GM18499 (cell line): ENCODE measurements at regions not wholly inside any gene's neighbourhood (a gene's known extent, or its start where the extent isn't known, plus 50 kb on each side); places are given as distances from the start of the nearest gene placed in this dataset.
"Not testable (repeated sequence)": the region's sequence is repeated elsewhere in the genome, so short reads cannot be mapped to it uniquely, and the experiment has no call there.

Experiments used
- ATAC-seq: cut with Tn5 transposase; IDR thresholded peaks from one replicate; pipeline ENCODE4 v1.9.1; 2021; ENCODE audit warnings: moderate number of reproducible peaks; ENCODE audit not compliant: insufficient read depth, unreplicated experiment

GRCh38 chr4:130034876-130035275, 938.9 kb downstream of the C4orf33 start:
- no peak for ATAC-seq

- no peak for ATAC-seq
These were observed 939.4 kb downstream of the C4orf33 start for GRCh38 chr4:130035391-130035790.

GRCh38 chr4:130037866-130038265, 941.9 kb downstream of the C4orf33 start:
- not testable (repeated sequence) for ATAC-seq

- not testable (repeated sequence) for ATAC-seq
These were observed 942.6 kb downstream of the C4orf33 start for GRCh38 chr4:130038540-130038939.

DNA sequence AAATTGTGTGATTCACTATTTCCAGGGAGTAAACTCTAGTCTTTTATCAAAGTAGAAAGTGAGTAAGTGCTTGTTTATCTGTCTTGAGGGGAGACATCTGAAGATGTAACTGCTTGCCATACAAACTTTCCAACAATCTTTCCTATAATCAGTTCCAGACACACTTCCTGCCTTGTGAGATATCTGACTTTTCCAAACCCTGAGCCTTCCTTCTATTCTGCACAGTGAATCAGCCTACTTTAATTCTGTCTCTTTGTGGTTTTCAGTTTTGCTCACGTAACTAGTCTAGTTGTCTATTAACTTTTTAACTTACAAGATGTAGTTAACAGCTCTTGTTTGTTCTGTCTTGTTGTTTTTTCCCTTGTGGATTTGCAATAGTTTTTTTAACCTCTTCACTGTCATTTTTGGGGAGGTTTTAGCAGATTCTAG, 947.8 kb downstream of the C4orf33 start:
- peak; percentile 84 for ATAC-seq

DNA sequence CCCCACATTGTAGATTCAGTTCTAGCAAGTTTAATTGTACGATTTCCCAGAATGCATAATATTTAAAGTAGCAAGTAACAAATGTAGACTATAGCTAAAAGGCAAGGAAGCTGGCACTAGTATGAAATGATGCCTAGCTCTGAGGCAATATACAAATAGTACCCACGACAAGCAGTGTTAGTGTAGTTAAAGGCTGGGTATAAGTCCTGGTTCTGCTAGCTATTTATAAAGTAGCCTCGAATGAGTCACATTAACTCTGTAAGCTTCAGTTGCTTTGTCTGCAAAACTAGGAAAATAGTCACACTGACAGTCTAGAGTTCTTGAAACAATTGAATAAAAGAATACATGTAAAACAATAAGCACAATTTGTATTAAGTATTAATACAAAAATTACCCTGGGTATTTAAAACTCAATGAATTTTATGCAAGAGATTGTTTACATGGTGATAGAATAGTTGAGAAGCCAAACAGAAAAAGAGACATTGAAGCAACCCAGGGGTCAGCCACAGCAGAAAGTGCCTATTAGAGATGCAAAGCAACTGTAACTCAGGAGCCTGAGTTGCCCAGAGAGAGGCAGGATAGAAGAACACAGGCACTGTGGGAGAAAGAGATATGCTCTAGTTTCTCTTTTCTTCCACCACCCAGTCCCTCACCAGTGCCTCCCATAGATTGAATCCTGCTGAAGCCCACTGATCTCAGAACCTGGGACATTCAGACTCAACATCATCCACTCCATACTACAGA, 949.0 kb downstream of the C4orf33 start:
- ATAC-seq, result no peak

DNA sequence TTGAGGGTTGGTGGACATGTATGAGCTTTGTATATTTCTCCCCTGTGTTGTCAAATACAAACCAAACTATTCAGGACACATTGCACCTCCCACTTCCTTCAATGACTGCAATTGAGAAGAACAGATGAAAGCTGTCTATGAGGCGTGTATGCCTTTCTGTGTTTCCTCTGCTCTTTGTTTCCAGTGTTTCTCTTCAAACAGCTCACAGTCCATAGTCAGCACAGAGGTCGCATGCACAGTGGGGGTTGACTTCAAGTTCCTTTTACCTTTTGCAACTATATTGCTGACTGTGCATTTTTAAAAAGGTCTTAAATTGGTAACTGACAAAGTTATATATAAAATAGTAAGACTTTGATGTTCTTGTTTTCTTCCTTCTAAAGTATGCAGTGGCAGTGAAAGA, 957.8 kb downstream of the C4orf33 start:
- no peak for ATAC-seq

DNA sequence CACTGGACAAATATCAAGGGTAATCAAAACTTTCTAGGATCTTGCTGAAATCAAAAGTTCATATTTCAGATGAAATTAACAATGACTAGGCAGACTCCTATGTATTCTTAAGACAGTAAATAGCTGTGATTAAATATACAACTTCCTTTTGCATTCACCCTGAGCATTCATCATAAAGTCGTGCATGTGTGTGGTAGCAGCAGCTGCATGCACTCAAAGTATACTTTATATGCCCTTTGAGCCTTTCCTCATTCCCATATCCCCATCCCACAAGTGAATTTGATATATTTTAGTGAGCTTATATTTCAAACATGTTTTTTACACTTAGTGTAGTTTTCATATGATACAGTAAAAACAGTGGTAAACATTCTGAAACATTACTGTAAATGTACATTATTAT, 959.0 kb downstream of the C4orf33 start:
- ATAC-seq, result no peak

GRCh38 chr4:130056286-130056685, 960.3 kb downstream of the C4orf33 start:
- no peak for ATAC-seq

DNA sequence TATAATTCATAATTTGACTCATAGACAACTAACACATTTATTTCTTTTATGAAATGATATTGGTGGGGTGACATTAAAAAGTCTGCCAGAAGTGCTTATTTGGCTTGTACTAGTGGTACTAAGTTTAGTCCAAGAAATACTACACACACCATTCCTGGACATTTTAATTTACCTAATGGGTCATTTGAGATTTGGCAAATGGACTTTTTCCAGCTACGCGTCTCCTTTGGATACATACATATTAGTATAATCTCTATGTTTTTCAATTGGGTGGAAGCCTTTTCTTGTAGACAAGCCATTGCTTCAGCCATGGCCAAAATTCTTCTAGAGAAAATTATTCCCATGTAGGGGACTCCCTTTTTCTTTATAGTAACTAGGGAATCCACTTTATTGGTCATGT, 968.5 kb downstream of the C4orf33 start:
- ATAC-seq, result no peak

DNA sequence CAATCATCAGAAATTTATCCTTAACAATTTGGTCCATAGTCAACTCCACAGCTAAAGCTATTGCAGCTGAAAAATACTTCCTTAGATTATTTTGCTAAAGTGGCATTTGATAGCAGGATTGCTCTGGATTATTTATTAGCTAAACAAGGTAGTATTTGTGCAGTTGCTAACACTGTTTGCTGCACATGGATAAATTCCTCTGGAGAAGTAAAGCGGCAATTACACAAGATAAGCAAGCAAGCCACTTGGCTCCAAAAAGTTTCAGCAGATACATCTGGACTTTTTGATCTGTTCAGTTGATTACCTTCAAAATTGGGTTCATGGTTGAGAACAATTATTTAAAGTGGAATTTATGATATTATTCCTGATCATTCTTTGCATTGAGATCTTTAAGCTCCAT, 971.5 kb downstream of the C4orf33 start:
- ATAC-seq, result no peak

- no peak for ATAC-seq
These were observed 972.1 kb downstream of the C4orf33 start for GRCh38 chr4:130068072-130068471.

GRCh38 chr4:130071746-130072145, 975.8 kb downstream of the C4orf33 start:
- no peak for ATAC-seq

GRCh38 chr4:130073145-130073790, 977.3 kb downstream of the C4orf33 start:
- no peak for ATAC-seq

GRCh38 chr4:130074096-130074495, 978.1 kb downstream of the C4orf33 start:
- no peak for ATAC-seq

DNA sequence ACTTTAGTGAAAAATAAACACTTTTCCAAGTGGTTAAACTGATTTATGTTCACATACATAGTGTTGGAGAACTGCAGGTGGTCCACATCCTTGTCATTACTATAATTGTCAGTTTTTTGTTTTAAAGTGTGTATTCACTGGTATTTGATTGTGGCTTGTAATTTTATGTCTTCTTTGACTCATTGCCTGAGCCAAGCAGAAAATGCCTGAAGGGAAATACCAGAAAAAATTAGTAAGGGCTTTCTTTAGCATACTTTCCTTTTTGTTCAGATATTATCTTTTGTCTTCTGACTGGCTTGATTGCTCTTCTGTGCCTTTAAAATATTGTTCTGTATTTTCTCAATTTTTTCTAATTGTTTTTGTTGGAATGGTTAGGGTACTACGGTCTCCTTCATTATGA, 981.3 kb downstream of the C4orf33 start:
- ATAC-seq, result no peak

- not testable (repeated sequence) for ATAC-seq
These were observed 983.1 kb downstream of the C4orf33 start for GRCh38 chr4:130079027-130079426.

DNA sequence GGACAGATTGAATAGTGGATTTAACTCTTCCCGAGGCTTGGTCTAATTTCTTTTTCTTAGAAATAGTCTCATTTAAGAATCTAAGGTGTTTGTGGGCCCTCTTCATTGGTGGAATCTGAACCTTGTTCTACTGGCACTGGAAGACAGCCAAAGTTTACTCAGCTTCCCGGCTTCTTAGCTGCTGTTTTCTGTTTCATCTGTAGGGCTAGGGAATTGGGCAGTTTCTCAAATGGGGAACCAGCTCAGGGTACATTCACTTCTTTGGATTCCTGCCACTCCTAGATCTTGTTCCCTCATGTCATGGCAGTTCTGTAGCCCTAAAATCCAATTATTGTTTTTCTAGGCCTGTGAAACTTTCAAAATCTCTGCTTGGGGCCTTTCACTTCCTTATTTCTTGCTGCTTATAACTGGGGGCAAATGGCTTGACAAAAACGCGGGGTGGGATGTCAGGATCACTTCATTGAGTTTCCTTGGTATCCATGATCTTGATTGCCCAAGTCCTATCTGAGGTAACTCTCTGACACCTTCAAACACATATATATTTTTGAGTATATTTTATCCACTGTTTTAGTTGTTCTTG, 985.0 kb downstream of the C4orf33 start:
- no peak for ATAC-seq

GRCh38 chr4:130090427-130090826, 994.5 kb downstream of the C4orf33 start:
- no peak for ATAC-seq

DNA sequence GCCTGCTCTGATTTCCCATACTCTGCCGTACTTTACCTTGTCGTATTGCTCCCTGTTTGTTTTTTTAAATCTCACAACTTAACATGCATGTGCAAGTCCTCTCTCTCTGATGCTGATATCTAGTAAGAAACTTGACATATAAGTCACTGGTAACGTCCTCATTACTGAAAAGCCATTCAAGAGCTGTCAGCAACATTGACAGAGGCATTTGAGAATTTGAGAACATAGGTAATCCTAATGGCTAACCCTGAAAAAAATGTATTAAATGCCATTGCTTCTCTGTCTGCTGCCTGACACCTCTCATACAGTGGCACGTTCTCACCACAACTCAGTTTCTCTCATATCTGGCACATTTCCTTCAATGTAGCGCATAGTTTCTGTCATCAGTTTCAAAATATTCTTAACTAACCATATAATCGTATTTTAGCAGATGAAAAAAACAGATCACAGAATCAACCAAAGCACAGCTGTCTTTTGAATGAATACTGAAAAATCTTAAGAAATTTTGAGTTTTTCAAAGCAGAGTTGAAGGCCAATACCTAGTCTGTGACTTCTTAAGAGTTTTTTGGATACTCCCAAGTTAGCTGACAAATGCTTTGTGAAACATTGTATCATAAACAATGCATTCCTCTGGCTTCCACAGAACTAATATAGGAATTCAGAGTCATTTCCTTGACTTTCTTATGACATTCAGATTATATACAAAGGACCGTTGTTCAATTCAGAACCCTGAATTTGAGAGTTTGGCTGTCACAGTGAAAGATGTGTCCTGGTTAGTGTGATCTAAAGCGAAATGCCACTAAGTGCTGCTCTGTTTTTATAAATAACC, 996.4 kb downstream of the C4orf33 start:
- ATAC-seq, result no peak

- ATAC-seq, result no peak
These were observed 1003.2 kb downstream of the C4orf33 start for GRCh38 chr4:130099105-130099504.
